MCF 10A (cell line): ENCODE measurements at regions not wholly inside any gene's neighbourhood (a gene's known extent, or its start where the extent isn't known, plus 50 kb on each side); places are given as distances from the start of the nearest gene placed in this dataset.
"Not testable (repeated sequence)": the region's sequence is repeated elsewhere in the genome, so short reads cannot be mapped to it uniquely, and the experiment has no call there.

ENCODE experiments used
- BruUV-seq: library from RNA; stranded (reverse); fragments of 400-500 nt; replicated peaks from 2 replicates; lab custom pipeline; 2021; lab: Mats Ljungman, UMichigan
- CTCF ChIA-PET: fragments of 300-600 bp; sonication (Branson Sonifier 250); formaldehyde crosslinking; extraction: SDS; loops from one replicate; lab custom pipeline; 2021; ENCODE audit warnings: antibody characterized with exemption, inconsistent platforms; lab: Yijun Ruan, JAX
- POLR2A ChIA-PET: fragments of 300-600, 350-650 bp; sonication (Branson Sonifier 250); formaldehyde crosslinking; extraction: SDS; loops from one replicate; lab custom pipeline; 2020; ENCODE audit warnings: antibody characterized with exemption, inconsistent platforms; lab: Yijun Ruan, JAX
- DNase-seq: peaks from one replicate; pipeline ENCODE4 v3.0.0-alpha.2; 2018; ENCODE audit not compliant: unreplicated experiment
- H3K27ac Mint-ChIP-seq: one replicate; pipeline ENCODE4 v1.8.0; 2022; ENCODE audit warnings: mild to moderate bottlenecking, low read depth, mixed read lengths; ENCODE audit not compliant: unreplicated experiment
- H3K27me3 Mint-ChIP-seq: one replicate; pipeline ENCODE4 v1.8.0; 2022; ENCODE audit warnings: mixed read lengths; ENCODE audit not compliant: insufficient read depth, unreplicated experiment
- H3K36me3 Mint-ChIP-seq: one replicate; pipeline ENCODE4 v1.8.0; 2022; ENCODE audit warnings: mild to moderate bottlenecking, moderate library complexity, mixed read lengths; ENCODE audit not compliant: insufficient read depth, unreplicated experiment
- H3K4me1 Mint-ChIP-seq: one replicate; pipeline ENCODE4 v1.8.0; 2022; ENCODE audit warnings: mixed read lengths; ENCODE audit not compliant: insufficient read depth, unreplicated experiment
- H3K4me3 Mint-ChIP-seq: one replicate; pipeline ENCODE4 v1.8.0; 2022; ENCODE audit warnings: mild to moderate bottlenecking, moderate library complexity, mixed read lengths; ENCODE audit not compliant: unreplicated experiment
- H3K9me3 Mint-ChIP-seq: one replicate; pipeline ENCODE4 v1.8.0; 2022; ENCODE audit warnings: mixed read lengths; ENCODE audit not compliant: unreplicated experiment
- intact Hi-C: fragments of 100-400 bp; cut with micrococcal nuclease; formaldehyde crosslinking; loops from 2 replicates; pipeline ENCODE4 v1.14.1; 2022
- TF ChIP-seq, protein P1 (sequence below): fragments of 200-600 bp; IDR thresholded peaks from one replicate; pipeline ENCODE4 v1.8.0; 2022; ENCODE audit warnings: antibody characterized with exemption, mild to moderate bottlenecking; ENCODE audit not compliant: unreplicated experiment

DNA sequence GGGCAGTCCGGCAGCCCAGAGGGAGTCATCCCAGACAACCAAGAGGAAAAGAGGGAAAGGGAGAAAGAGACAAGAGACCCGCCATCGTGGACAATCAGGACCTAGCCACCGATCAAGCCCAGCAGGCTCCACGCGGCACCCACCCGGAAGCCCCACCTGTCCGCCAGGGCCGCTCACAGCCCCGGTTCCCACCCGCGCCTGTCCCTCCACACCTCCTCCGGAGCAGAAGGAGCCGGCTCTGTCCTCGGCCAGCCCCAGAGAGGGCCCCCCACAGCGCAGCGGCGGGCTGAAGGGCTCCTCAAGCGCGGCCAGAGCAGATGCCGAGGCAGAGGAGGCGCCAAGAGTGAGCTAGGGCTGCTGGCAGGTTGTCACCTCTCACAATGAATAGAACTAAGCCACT lies 784.7 kb upstream of the FBXO33 start:
- CTCF ChIA-PET = interaction anchor here (0.5 kb wide), 1 partner anchor 1112 kb away, joined by 3 read pairs; no protein-coding TSS in a partner anchor
- Mint-ChIP-seq H3K27ac (no peak overlapping the region), H3K4me3 (no peak overlapping the region), H3K36me3 (no peaks in the 10 kb centered on the region), H3K4me1 (peaks cover 20% of the 10 kb centered on the region), H3K27me3 (no peaks in the 10 kb centered on the region), H3K9me3 (peaks cover 11% of the 10 kb centered on the region)
- DNase-seq = no peak
- POLR2A ChIA-PET = interaction anchor here (0.6 kb wide), 1 partner anchor 236 kb away, joined by 3 read pairs; no protein-coding TSS in a partner anchor
- BruUV-seq = no TSS peak
- TF ChIP-seq, protein P1, sequence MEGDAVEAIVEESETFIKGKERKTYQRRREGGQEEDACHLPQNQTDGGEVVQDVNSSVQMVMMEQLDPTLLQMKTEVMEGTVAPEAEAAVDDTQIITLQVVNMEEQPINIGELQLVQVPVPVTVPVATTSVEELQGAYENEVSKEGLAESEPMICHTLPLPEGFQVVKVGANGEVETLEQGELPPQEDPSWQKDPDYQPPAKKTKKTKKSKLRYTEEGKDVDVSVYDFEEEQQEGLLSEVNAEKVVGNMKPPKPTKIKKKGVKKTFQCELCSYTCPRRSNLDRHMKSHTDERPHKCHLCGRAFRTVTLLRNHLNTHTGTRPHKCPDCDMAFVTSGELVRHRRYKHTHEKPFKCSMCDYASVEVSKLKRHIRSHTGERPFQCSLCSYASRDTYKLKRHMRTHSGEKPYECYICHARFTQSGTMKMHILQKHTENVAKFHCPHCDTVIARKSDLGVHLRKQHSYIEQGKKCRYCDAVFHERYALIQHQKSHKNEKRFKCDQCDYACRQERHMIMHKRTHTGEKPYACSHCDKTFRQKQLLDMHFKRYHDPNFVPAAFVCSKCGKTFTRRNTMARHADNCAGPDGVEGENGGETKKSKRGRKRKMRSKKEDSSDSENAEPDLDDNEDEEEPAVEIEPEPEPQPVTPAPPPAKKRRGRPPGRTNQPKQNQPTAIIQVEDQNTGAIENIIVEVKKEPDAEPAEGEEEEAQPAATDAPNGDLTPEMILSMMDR = no peak
- intact Hi-C loops = no loop called here

DNA sequence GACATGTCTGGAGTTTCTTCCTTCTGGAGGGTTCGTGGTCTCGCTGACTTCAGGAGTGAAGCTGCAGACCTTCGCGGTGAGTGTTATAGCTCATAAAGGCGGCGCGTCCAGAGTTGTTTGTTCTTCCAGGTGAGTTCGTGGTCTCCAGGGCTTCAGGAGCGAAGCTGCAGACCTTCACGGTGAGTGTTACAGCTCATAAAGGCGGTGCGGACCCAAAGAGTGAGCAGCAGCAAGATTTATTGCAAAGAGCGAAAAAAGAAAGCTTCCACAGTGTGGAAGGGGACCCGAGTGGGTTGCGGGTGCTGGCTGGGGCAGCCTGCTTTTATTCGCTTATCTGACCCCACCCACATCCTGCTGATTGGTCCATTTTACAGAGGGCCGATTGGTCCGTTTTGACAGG lies 784.2 kb upstream of the FBXO33 start:
- Mint-ChIP-seq H3K4me1 (peaks cover 19% of the 10 kb centered on the region), H3K9me3 (peaks cover 11% of the 10 kb centered on the region)
- intact Hi-C loops, BruUV-seq, H3K27ac Mint-ChIP-seq, H3K27me3 Mint-ChIP-seq, DNase-seq, CTCF ChIA-PET, H3K36me3 Mint-ChIP-seq, H3K4me3 Mint-ChIP-seq, POLR2A ChIA-PET: not testable (repeated sequence)

DNA sequence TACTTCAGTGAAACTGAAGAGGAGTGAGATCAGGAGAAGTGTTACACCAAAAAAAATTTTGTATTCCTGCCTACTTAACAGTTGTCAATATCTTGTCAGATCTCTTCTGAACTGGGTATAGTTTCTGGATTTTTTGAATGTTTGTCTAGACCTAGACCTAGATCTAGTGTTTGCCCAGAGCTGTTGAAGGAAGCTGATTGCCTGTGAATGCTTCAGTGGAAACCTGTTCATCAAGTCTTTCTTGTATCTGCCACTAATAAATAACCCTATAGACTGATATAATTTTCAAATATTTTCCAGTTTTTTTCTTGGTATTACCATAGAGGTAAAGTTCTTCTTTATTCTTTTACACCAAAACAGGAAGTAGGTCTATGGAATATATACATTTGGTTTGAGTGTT lies 781.5 kb upstream of the FBXO33 start:
- H3K9me3 Mint-ChIP-seq = peaks cover 12% of the 10 kb centered on the region

DNA sequence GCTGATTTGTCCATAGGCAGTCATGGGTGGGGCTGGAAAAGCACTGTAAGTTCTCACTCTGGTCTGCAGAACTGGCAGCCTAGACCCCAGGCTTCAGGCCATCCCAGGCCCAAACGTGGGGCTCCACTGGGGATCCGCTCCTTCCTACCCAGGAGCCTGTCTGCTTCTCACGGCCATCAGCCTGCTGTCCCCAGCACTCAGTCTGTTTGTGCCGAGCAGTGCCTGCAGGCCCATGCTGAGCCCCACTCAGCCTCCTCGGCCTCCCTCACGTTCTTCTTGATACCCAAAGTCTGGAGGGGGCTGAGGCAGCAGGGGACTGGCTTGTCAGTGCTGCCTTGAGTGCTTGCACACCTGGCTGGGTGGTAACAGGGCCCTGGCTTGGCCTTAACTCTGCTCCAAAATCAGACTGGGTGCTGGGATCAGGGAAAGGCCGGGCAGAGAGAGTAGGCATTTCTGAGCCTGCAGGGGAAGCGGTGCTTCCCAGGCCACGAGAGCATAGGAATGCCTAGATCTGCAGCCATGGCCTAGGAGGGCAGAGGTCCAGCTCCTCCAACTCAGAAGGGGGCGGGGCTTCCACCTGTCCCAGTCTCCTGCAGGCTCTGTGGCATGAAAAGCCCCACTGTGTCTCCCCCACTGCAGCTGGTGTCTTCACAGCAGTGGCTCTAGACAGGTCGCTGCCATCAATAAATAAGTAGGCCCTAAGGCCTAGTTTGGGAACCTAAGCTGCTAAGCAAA lies 772.4 kb upstream of the FBXO33 start:
- BruUV-seq = no TSS peak
- H3K36me3 Mint-ChIP-seq = no peaks in the 10 kb centered on the region
- CTCF ChIA-PET = interaction anchor here (0.6 kb wide), 2 partner anchors 16 to 212 kb away, joined by 3 read pairs; no protein-coding TSS in a partner anchor

More for the DNA sequence above, 781.5 kb upstream of the FBXO33 start:
- TF ChIP-seq, protein P1 = no peak
- ChIA-PET POLR2A (interaction anchor here (0.7 to 1.4 kb wide), 3 partner anchors 17 to 90 kb away, joined by 3 to 6 read pairs (median 4); no protein-coding TSS in a partner anchor), CTCF (no interaction called here)
- intact Hi-C loops = no loop called here
- Mint-ChIP-seq H3K27ac (no peak overlapping the region), H3K4me3 (no peak overlapping the region), H3K4me1 (peaks cover 9% of the 10 kb centered on the region), H3K36me3 (no peaks in the 10 kb centered on the region), H3K27me3 (no peaks in the 10 kb centered on the region)
- no TSS peak for BruUV-seq
- no peak for DNase-seq

More for the DNA sequence above, 772.4 kb upstream of the FBXO33 start:
- peaks cover 10% of the 10 kb centered on the region for H3K9me3 Mint-ChIP-seq
- no peaks in the 10 kb centered on the region for H3K27me3 Mint-ChIP-seq
- H3K4me1 Mint-ChIP-seq = no peaks in the 10 kb centered on the region
- DNase-seq = no peak
- intact Hi-C loops = no loop called here
- H3K4me3 Mint-ChIP-seq = no peak overlapping the region
- POLR2A ChIA-PET = interaction anchor here (0.6 kb wide), 1 partner anchor 13 kb away, joined by 3 read pairs; no protein-coding TSS in a partner anchor
- TF ChIP-seq, protein P1 = no peak
- no peak overlapping the region for H3K27ac Mint-ChIP-seq
